NCI-H146 treated with DMSO at 0.1 percent for 48 hours (cell line): ENCODE measurements at regions not wholly inside any gene's neighbourhood (a gene's known extent, or its start where the extent isn't known, plus 50 kb on each side); places are given as distances from the start of the nearest gene placed in this dataset.
A peak's percentile ranks its signal among the peaks of the same experiment; 100 is the strongest.

ENCODE experiments used
- DNase-seq: peaks from one replicate; lab custom pipeline; 2025; ENCODE audit not compliant: unreplicated experiment; lab: John Stamatoyannopoulos, UW

- no peak for DNase-seq
These were observed 209.9 kb downstream of the ARL4C start for GRCh38 chr2:234286956-234287355.

- DNase-seq: no peak
These were observed 210.7 kb downstream of the ARL4C start for GRCh38 chr2:234286118-234286598.

- DNase-seq: no peak
These were observed 211.3 kb downstream of the ARL4C start for GRCh38 chr2:234285541-234285940.

- DNase-seq: no peak
These were observed 217.2 kb downstream of the ARL4C start for GRCh38 chr2:234279637-234280036.

GRCh38 chr2:234278556-234279255 is 218.2 kb downstream of the ARL4C start:
- no peak for DNase-seq

GRCh38 chr2:234275515-234275914 is 221.4 kb downstream of the ARL4C start:
- DNase-seq: peak; percentile 20

GRCh38 chr2:234273887-234274584 is 222.8 kb downstream of the ARL4C start:
- no peak for DNase-seq

GRCh38 chr2:234272069-234272850 is 221.8 kb downstream of the SPP2 start:
- no peak for DNase-seq

- no peak for DNase-seq
These were observed 220.8 kb downstream of the SPP2 start for GRCh38 chr2:234271338-234271737.

GRCh38 chr2:234269769-234270204 is 219.3 kb downstream of the SPP2 start:
- DNase-seq: no peak

- DNase-seq: peak; percentile 64
These were observed 217.0 kb downstream of the SPP2 start for GRCh38 chr2:234267534-234267933.

GRCh38 chr2:234266952-234267351 is 216.4 kb downstream of the SPP2 start:
- DNase-seq: no peak

GRCh38 chr2:234265206-234265605 is 214.7 kb downstream of the SPP2 start:
- DNase-seq: no peak

GRCh38 chr2:234261736-234262135 is 211.2 kb downstream of the SPP2 start:
- no peak for DNase-seq

GRCh38 chr2:234259440-234259839 is 208.9 kb downstream of the SPP2 start:
- DNase-seq: no peak

GRCh38 chr2:234258562-234259141 is 208.2 kb downstream of the SPP2 start:
- no peak for DNase-seq

- peak; percentile 16 for DNase-seq
These were observed 207.5 kb downstream of the SPP2 start for GRCh38 chr2:234257859-234258561.

- DNase-seq: no peak
These were observed 206.0 kb downstream of the SPP2 start for GRCh38 chr2:234256516-234256915.

GRCh38 chr2:234254783-234255521 is 204.4 kb downstream of the SPP2 start:
- DNase-seq: no peak

- DNase-seq: no peak
These were observed 202.3 kb downstream of the SPP2 start for GRCh38 chr2:234252772-234253171.
